ENCODE measurements at regions not wholly inside any gene's neighbourhood (a gene's known extent, or its start where the extent isn't known, plus 50 kb on each side); places are given as distances from the start of the nearest gene placed in this dataset.

DNA sequence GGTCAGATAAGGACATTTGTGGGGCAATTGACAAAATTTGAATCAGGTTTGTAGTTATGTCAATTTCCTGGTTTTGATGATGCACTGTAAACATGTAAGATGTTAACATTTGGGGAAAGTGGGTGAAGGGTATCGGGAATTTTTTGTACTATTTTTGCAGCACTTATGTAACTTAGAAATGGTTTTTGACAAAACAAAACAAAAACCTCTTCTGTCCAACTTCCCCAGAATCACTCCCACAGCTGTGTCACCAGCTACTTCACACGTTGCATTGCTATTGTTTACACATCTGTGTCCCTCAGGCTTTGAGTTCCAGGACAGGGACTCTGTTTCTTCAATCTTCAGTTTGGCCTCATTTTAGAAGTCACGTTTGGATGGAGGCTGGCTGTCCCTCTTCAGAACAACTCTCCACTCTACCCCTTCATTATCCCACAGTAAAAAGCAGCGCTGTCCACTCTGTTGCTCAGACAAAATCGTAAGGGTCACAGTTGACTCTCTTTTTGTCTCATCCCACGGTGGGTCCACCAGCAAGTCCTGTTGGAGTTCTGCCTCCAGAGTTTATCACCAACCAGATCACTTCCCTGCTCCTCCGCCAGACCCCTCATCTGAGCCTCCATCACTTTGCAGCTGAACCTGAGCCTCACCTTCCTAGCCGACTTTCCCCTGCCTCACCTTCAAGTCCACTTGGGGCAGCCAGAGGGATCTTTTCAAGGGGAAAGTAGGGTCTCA lies 63.2 kb downstream of the NENF start:
- in situ Hi-C loops (cut with MboI; ENCODE audit: low sequenced_read_pairs): loop anchor here (25.0 kb wide), 1 partner anchor 491 kb away; no protein-coding TSS in a partner anchor

DNA sequence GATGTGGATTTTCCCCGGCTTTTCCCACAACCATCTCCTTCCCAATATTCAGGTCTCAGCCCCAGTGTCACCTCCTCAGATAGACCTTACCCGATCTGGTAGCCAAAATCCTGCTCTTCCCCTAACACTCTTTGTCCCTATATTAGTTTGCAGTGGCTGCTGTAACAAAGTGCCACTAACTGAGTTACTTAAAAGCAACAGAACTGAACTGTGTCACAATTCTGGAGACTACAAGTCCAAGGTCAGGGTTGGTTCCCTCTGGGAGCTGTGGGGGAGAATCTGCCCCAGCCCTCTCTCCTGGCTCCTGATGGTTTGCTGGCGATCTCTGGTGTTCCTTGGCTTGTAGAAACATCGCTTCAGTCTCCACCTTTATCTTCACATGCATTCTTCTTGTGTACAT lies 64.0 kb downstream of the NENF start:
- H3K36me3 ChIP-seq (replicated peaks): no peaks in the 10 kb centered on the region
- no peak overlapping the region for H3K4me3 ChIP-seq
- no peaks in the 10 kb centered on the region for H3K9me3 ChIP-seq
- no peaks in the 10 kb centered on the region for H3K27me3 ChIP-seq (ENCODE audit: low read depth)
- in situ Hi-C loops (cut with MboI; ENCODE audit: low sequenced_read_pairs): loop anchor here (25.0 kb wide), 1 partner anchor 491 kb away; no protein-coding TSS in a partner anchor
- no peaks in the 10 kb centered on the region for H3K4me1 ChIP-seq
- DNase-seq (ENCODE audit: low spot score in 2 of 2): no peak

More for the DNA sequence above, 63.2 kb downstream of the NENF start:
- H3K27me3 ChIP-seq (ENCODE audit: low read depth): no peaks in the 10 kb centered on the region
- no peaks in the 10 kb centered on the region for H3K9me3 ChIP-seq
- DNase-seq (ENCODE audit: low spot score in 2 of 2): no peak
- H3K4me3 ChIP-seq: no peak overlapping the region
- H3K36me3 ChIP-seq (replicated peaks): no peaks in the 10 kb centered on the region
- H3K4me1 ChIP-seq: no peaks in the 10 kb centered on the region

DNA sequence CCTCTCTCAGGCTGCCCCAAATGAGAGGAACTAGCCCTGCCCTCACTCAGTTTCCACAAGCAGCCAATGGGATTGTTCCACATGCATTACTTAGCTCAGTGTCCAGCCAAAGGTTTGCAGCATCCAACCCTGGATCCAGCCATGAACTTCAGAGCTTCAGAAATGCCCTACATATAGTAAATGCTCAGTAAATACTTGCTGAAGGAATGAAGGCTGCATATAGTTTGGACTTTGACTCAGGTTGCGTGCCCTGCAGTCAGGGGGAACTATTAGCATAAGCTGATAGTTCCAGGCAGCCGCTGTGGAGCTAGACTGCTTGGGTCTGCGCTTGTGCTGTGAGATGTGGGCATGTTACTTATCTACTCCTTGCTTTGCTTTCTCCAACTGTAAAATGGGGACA lies 64.8 kb downstream of the NENF start:
- in situ Hi-C loops (cut with MboI; ENCODE audit: low sequenced_read_pairs): loop anchor here (25.0 kb wide), 1 partner anchor 490 kb away; no protein-coding TSS in a partner anchor
- H3K36me3 ChIP-seq (replicated peaks): no peaks in the 10 kb centered on the region

GRCh38 chr1:212498283-212499040 lies 65.7 kb downstream of the NENF start:
- Histone ChIP-seq H3K4me1 (no peaks in the 10 kb centered on the region), H3K4me3 (no peak overlapping the region), H3K9me3 (no peaks in the 10 kb centered on the region), H3K27me3 (ENCODE audit: low read depth) (no peaks in the 10 kb centered on the region), H3K36me3 (replicated peaks) (no peaks in the 10 kb centered on the region)
- no peak for DNase-seq (ENCODE audit: low spot score in 2 of 2)
- in situ Hi-C loops (cut with MboI; ENCODE audit: low sequenced_read_pairs): loop anchor here (25.0 kb wide), 1 partner anchor 489 kb away; no protein-coding TSS in a partner anchor

More for the DNA sequence above, 64.8 kb downstream of the NENF start:
- Histone ChIP-seq H3K27me3 (ENCODE audit: low read depth) (no peaks in the 10 kb centered on the region), H3K4me3 (no peak overlapping the region), H3K4me1 (no peaks in the 10 kb centered on the region), H3K9me3 (no peaks in the 10 kb centered on the region)
- no peak for DNase-seq (ENCODE audit: low spot score in 2 of 2)

- H3K36me3 ChIP-seq (replicated peaks): no peaks in the 10 kb centered on the region
- in situ Hi-C loops (cut with MboI; ENCODE audit: low sequenced_read_pairs): no loop called here
- DNase-seq (ENCODE audit: low spot score in 2 of 2): no peak
- H3K4me1 ChIP-seq: no peaks in the 10 kb centered on the region
- H3K4me3 ChIP-seq: no peak overlapping the region
- H3K27me3 ChIP-seq (ENCODE audit: low read depth): no peaks in the 10 kb centered on the region
- no peaks in the 10 kb centered on the region for H3K9me3 ChIP-seq
Measured at GRCh38 chr1:212500351-212500750, 67.6 kb downstream of the NENF start.

DNA sequence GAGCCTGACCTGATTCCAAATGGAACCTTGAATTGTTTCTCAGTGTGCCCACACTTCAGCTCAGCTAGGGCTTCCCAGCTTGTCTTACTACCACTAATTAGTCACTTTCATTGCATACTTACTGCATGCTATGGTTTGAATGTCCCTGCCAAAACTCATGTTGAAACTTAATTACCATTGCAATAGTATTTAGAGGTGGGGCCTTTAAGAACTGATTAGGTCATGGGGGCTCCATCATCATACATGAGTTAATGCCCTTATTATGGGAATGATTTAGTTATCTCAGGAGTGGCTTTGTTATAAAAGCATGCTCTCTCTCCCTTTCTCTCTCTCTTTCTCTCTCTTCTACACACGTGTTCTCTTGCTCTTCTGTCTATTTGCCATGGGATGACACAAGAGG lies 68.3 kb downstream of the NENF start:
- Histone ChIP-seq H3K4me3 (no peak overlapping the region), H3K9me3 (no peaks in the 10 kb centered on the region), H3K36me3 (replicated peaks) (no peaks in the 10 kb centered on the region), H3K4me1 (no peaks in the 10 kb centered on the region), H3K27me3 (ENCODE audit: low read depth) (no peaks in the 10 kb centered on the region)
- in situ Hi-C loops (cut with MboI; ENCODE audit: low sequenced_read_pairs): no loop called here
- no peak for DNase-seq (ENCODE audit: low spot score in 2 of 2)

DNA sequence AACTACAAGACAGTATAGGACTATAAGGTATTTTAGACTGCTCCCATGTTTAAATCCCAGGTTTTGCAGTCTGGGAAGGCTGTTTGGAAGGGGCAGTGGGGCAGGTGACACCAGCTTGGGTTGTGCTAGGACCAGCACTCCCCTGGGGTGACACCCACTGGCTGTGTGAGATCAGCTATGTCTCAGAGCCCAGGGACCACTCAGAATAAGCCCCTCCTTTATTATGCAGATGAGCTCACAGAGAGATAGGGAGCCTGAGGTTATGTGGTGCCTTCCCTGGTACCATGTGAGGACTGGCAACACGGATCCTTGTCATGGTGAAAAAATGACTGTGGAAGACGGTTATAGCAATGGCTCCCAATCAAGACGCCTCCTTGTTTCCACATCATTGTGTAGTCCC lies 71.0 kb downstream of the NENF start:
- in situ Hi-C loops (cut with MboI; ENCODE audit: low sequenced_read_pairs): no loop called here
- Histone ChIP-seq H3K9me3 (no peaks in the 10 kb centered on the region), H3K36me3 (replicated peaks) (no peaks in the 10 kb centered on the region), H3K4me3 (no peak overlapping the region), H3K27me3 (ENCODE audit: low read depth) (no peaks in the 10 kb centered on the region), H3K4me1 (peaks cover 10% of the 10 kb centered on the region)
- no peak for DNase-seq (ENCODE audit: low spot score in 2 of 2)

- Histone ChIP-seq H3K36me3 (replicated peaks) (no peaks in the 10 kb centered on the region), H3K27me3 (ENCODE audit: low read depth) (no peaks in the 10 kb centered on the region), H3K4me1 (peaks cover 10% of the 10 kb centered on the region), H3K4me3 (no peak overlapping the region), H3K9me3 (no peaks in the 10 kb centered on the region)
- DNase-seq (ENCODE audit: low spot score in 2 of 2): no peak
- in situ Hi-C loops (cut with MboI; ENCODE audit: low sequenced_read_pairs): no loop called here
Measured at GRCh38 chr1:212504171-212504803, 71.6 kb downstream of the NENF start.

- Histone ChIP-seq H3K36me3 (replicated peaks) (no peaks in the 10 kb centered on the region), H3K9me3 (no peaks in the 10 kb centered on the region), H3K4me1 (peaks cover 10% of the 10 kb centered on the region), H3K27me3 (ENCODE audit: low read depth) (no peaks in the 10 kb centered on the region), H3K4me3 (no peak overlapping the region)
- in situ Hi-C loops (cut with MboI; ENCODE audit: low sequenced_read_pairs): no loop called here
- peak; percentile 26 to 73 for DNase-seq (ENCODE audit: low spot score in 2 of 2)
Measured at GRCh38 chr1:212506666-212507065, 73.9 kb downstream of the NENF start.

GRCh38 chr1:212507369-212507768 lies 74.6 kb downstream of the NENF start:
- H3K27me3 ChIP-seq (ENCODE audit: low read depth): no peaks in the 10 kb centered on the region
- DNase-seq (ENCODE audit: low spot score in 2 of 2): no peak
- in situ Hi-C loops (cut with MboI; ENCODE audit: low sequenced_read_pairs): no loop called here

DNA sequence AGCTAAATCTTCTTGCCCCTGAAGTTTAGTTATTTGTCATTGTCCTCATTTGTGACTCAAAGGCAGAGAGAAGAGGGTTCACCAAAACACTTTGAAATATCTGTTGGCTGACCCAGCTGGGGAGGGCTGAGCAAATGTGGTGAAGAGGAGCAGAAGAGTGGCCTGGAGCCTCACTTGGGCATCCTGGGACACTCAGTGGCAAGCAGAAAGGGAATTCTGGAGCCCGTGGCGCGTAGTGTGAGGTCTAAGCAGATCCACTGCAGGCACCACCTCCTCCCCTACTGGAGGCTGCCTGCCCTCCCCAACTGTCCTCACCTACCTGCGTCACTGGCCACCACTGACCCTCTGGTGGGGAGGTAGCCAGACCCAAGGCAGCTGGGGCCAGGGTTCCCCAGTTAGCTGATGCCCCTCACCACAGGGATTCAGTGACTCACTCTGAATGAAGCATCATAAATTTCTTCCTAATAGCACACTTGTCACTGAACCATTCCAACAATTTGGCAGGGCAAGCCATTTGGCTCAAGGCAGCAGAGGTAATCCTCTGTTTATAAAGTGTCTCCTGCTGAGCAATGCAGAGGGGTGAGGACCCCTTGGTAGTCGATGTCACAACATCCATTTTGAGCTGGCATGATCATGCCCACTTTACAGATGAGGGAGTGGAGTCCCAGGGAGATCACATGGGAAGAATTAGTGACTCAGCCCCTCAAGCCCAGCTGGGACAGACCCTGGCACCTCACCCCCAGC lies 80.3 kb downstream of the NENF start:
- Histone ChIP-seq H3K9me3 (no peaks in the 10 kb centered on the region), H3K4me1 (peaks cover 5% of the 10 kb centered on the region), H3K4me3 (no peak overlapping the region), H3K36me3 (replicated peaks) (no peaks in the 10 kb centered on the region), H3K27me3 (ENCODE audit: low read depth) (no peaks in the 10 kb centered on the region)
- DNase-seq (ENCODE audit: low spot score in 2 of 2): no peak
- in situ Hi-C loops (cut with MboI; ENCODE audit: low sequenced_read_pairs): no loop called here

More at GRCh38 chr1:212507369-212507768, 74.6 kb downstream of the NENF start:
- no peaks in the 10 kb centered on the region for H3K36me3 ChIP-seq (replicated peaks)
- no peak overlapping the region for H3K4me3 ChIP-seq
- peaks cover 10% of the 10 kb centered on the region for H3K4me1 ChIP-seq
- no peaks in the 10 kb centered on the region for H3K9me3 ChIP-seq

- Histone ChIP-seq H3K36me3 (replicated peaks) (no peaks in the 10 kb centered on the region), H3K9me3 (no peaks in the 10 kb centered on the region), H3K27me3 (ENCODE audit: low read depth) (no peaks in the 10 kb centered on the region), H3K4me3 (no peak overlapping the region), H3K4me1 (peaks cover 5% of the 10 kb centered on the region)
- in situ Hi-C loops (cut with MboI; ENCODE audit: low sequenced_read_pairs): no loop called here
- DNase-seq (ENCODE audit: low spot score in 2 of 2): no peak
Measured at GRCh38 chr1:212513586-212513985, 80.9 kb downstream of the NENF start.

DNA sequence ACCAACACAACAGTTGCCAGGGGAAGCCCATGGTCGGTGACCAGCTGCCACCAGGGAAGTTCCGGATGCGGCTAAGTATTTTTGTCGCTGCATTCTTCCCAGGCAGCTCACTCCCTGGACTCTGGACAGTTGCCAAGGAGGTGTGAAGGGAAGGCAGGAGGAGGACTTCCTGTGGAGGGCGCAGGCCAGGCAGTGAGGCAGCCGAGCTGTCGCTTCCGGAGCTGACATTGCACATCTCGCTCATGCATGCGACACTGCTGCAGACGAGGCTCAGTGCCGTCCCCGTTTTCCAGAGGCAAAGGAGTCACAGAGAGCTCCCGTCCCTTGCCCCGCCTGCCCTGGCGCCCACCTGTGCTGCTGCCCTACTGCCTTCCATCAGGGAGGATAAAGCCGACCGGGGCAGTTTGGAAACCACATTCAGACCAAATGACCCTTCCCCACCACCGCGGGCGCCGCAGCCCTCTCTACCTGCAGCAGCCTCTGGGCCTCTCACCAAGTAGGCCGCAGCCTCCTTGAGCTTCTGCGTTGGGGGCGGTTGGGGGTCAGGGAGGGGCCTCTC lies 81.4 kb downstream of the NENF start:
- H3K9me3 ChIP-seq: no peaks in the 10 kb centered on the region
- peaks cover 5% of the 10 kb centered on the region for H3K4me1 ChIP-seq
- H3K4me3 ChIP-seq: no peak overlapping the region
- DNase-seq (ENCODE audit: low spot score in 2 of 2): peak in 1 of 2 experiments; percentile 23
- no peaks in the 10 kb centered on the region for H3K36me3 ChIP-seq (replicated peaks)
- no peaks in the 10 kb centered on the region for H3K27me3 ChIP-seq (ENCODE audit: low read depth)
- in situ Hi-C loops (cut with MboI; ENCODE audit: low sequenced_read_pairs): no loop called here
